ENCODE measurements at regions not wholly inside any gene's neighbourhood (a gene's known extent, or its start where the extent isn't known, plus 50 kb on each side); places are given as distances from the start of the nearest gene placed in this dataset.

DNA sequence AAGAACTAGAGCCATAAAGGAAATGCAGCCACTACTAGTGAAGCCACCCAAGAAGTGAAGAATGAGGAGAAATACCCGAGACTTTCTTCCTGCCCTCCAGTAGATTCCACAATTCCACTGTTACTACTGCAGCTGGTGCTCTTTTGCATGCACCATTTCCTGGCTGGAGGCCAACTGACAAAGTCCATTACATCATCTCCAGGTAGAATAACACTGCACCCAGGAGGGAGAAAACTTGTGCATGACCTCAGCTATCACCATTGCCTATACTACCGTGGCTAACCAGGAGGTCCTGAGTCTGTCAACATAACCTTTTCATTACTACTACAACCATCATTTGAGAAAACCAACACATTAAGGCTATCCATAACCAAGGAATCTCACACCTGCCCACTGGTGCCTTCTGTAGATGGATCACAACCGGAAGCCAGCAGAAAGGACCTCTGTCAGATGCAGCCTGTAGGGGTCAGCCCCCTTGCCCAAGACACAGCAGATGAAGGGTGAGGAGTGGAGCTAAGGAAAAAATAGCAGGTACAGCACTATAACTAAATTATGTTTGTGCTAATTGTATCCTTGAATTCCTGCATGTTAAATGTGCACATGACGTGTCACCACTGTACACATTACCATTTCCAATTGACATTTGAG is 200.8 kb upstream of the C2CD4B start:
- TF ChIP-seq TEAD4 (IDR thresholded peaks at IDR 0.05) (no peak), CEBPB (IDR thresholded peaks at IDR 0.05) (peak; percentile 2; the same call in 1 of the 2 replicates), NFIC (IDR thresholded peaks at IDR 0.05) (peak; percentile 79), TCF12 (IDR thresholded peaks at IDR 0.05; ENCODE audit: low read depth) (no peak), CREB1 (IDR thresholded peaks at IDR 0.05; ENCODE audit: low read depth) (no peak; the same call in 1 of the 2 replicates), YY1 (IDR thresholded peaks at IDR 0.05; ENCODE audit: low read depth) (no peak)

- TF ChIP-seq CEBPB (IDR thresholded peaks at IDR 0.05): no peak
- TF ChIP-seq TEAD4 (IDR thresholded peaks at IDR 0.05): no peak
- no peak for TF ChIP-seq RAD21 (IDR thresholded peaks at IDR 0.05; ENCODE audit: low read depth)
Measured at GRCh38 chr15:62369454-62369853, 204.4 kb upstream of the C2CD4B start.

GRCh38 chr15:62377736-62378480 is 212.8 kb upstream of the C2CD4B start:
- TF ChIP-seq, protein P1, sequence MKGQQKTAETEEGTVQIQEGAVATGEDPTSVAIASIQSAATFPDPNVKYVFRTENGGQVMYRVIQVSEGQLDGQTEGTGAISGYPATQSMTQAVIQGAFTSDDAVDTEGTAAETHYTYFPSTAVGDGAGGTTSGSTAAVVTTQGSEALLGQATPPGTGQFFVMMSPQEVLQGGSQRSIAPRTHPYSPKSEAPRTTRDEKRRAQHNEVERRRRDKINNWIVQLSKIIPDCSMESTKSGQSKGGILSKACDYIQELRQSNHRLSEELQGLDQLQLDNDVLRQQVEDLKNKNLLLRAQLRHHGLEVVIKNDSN (IDR thresholded peaks at IDR 0.05): no peak
- TF ChIP-seq YY1 (IDR thresholded peaks at IDR 0.05; ENCODE audit: low read depth): no peak
- no peak for TF ChIP-seq EP300 (IDR thresholded peaks at IDR 0.05; ENCODE audit: borderline replicate concordance)
- TF ChIP-seq ZBTB7A (IDR thresholded peaks at IDR 0.05; ENCODE audit: low read depth): no peak

DNA sequence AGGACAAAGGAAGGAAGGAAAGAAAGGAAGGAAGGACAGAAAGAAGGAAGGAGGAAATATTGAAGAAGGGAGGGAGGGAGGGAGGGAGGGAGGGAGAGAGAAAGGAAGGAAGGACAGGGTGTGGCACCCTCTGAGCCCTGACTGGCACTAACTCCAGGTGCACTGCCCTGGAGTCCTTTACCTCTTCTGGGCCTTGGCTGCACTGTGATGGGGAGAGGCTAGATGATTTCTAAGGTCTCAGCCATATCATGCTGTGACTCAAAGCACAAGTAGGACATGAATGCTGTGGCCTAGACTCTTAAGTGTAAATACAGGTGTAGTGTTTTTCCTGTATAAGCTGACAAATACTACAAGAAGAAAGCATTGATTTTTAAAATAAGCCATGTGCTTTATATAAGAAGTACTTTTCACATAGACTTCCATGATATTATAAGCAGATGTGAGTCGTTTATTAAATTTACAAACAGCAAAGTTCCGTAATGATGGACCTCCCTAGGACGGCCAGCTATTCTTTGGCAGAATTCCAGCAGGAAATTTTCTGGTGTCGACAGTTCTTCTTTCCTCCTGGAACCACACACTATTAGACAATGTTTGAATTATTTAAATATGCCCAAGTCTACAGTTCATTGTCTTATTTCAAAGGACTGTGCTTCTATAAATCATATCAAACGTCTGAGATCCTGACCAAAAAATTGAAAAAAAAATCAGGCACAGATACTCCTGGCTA is 213.8 kb upstream of the C2CD4B start:
- no peak for TF ChIP-seq YY1 (IDR thresholded peaks at IDR 0.05; ENCODE audit: low read depth)

- TF ChIP-seq TEAD4 (IDR thresholded peaks at IDR 0.05) (no peak), TCF12 (IDR thresholded peaks at IDR 0.05; ENCODE audit: low read depth) (no peak), NFIC (IDR thresholded peaks at IDR 0.05) (no peak), ZBTB7A (IDR thresholded peaks at IDR 0.05; ENCODE audit: low read depth) (no peak), EGR1 (IDR thresholded peaks at IDR 0.05) (no peak), EP300 (IDR thresholded peaks at IDR 0.05; ENCODE audit: borderline replicate concordance) (no peak), CEBPB (IDR thresholded peaks at IDR 0.05) (no peak), RAD21 (IDR thresholded peaks at IDR 0.05; ENCODE audit: low read depth) (no peak), FOXM1 (IDR thresholded peaks at IDR 0.05; ENCODE audit: borderline replicate concordance, low read depth) (no peak), YY1 (IDR thresholded peaks at IDR 0.05; ENCODE audit: low read depth) (no peak), CREB1 (IDR thresholded peaks at IDR 0.05; ENCODE audit: low read depth) (no peak), TAF1 (IDR thresholded peaks at IDR 0.05; ENCODE audit: low read depth) (no peak)
- TF ChIP-seq, protein P2, sequence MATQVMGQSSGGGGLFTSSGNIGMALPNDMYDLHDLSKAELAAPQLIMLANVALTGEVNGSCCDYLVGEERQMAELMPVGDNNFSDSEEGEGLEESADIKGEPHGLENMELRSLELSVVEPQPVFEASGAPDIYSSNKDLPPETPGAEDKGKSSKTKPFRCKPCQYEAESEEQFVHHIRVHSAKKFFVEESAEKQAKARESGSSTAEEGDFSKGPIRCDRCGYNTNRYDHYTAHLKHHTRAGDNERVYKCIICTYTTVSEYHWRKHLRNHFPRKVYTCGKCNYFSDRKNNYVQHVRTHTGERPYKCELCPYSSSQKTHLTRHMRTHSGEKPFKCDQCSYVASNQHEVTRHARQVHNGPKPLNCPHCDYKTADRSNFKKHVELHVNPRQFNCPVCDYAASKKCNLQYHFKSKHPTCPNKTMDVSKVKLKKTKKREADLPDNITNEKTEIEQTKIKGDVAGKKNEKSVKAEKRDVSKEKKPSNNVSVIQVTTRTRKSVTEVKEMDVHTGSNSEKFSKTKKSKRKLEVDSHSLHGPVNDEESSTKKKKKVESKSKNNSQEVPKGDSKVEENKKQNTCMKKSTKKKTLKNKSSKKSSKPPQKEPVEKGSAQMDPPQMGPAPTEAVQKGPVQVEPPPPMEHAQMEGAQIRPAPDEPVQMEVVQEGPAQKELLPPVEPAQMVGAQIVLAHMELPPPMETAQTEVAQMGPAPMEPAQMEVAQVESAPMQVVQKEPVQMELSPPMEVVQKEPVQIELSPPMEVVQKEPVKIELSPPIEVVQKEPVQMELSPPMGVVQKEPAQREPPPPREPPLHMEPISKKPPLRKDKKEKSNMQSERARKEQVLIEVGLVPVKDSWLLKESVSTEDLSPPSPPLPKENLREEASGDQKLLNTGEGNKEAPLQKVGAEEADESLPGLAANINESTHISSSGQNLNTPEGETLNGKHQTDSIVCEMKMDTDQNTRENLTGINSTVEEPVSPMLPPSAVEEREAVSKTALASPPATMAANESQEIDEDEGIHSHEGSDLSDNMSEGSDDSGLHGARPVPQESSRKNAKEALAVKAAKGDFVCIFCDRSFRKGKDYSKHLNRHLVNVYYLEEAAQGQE (IDR thresholded peaks at IDR 0.05; ENCODE audit: low read depth): no peak
- TF ChIP-seq, protein P3, sequence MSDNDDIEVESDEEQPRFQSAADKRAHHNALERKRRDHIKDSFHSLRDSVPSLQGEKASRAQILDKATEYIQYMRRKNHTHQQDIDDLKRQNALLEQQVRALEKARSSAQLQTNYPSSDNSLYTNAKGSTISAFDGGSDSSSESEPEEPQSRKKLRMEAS (IDR thresholded peaks at IDR 0.05): no peak
- TF ChIP-seq, protein P1 (IDR thresholded peaks at IDR 0.05): no peak
Measured at GRCh38 chr15:62380011-62380410, 214.9 kb upstream of the C2CD4B start.

DNA sequence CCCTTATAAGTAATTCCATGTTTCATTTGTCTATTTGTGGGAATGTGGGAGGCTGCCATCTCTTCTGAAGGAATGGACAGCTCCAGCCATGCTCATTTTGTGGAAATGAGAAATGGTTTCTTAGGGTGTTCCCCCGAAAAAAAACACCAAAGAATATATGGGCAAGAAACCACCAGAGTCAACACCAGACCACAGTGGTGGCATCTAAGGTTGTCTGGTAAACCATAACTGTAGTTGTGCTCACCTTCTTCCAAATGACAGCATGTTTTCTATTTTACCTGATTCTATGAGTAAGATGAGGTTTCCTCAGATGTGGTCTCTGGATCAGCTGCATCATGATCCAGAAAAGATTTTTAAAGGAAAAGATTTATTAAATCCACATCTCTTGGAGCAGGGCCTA is 217.0 kb upstream of the C2CD4B start:
- TF ChIP-seq, protein P2 (IDR thresholded peaks at IDR 0.05; ENCODE audit: low read depth): no peak
- TF ChIP-seq RAD21 (IDR thresholded peaks at IDR 0.05; ENCODE audit: low read depth): no peak
- TF ChIP-seq TAF1 (IDR thresholded peaks at IDR 0.05; ENCODE audit: low read depth): no peak
- TF ChIP-seq, protein P3 (IDR thresholded peaks at IDR 0.05): no peak
- no peak for TF ChIP-seq FOXM1 (IDR thresholded peaks at IDR 0.05; ENCODE audit: borderline replicate concordance, low read depth)
